Spleen (tissue), 11 donors: ENCODE measurements at regions not wholly inside any gene's neighbourhood (a gene's known extent, or its start where the extent isn't known, plus 50 kb on each side); places are given as distances from the start of the nearest gene placed in this dataset.

Experiments
- DNase-seq: peaks from one replicate; pipeline ENCODE4 v3.0.0-alpha.2; 2020
- H3K27ac ChIP-seq, 8 donors: fragments of 200-600 bp; sonication (generic) in 7 of 8; 1 replicate in 4 of 8; 2 replicates in 4 of 8; pipeline versions ENCODE4 v1.5.0 to v1.8.0; 2016 to 2021; ENCODE audit warnings: inconsistent platforms in 4 of 8, mild to moderate bottlenecking in 4 of 8, moderate library complexity in 1 of 8
- H3K27me3 ChIP-seq, 7 donors: fragments of 200-600 bp; sonication (generic) in 6 of 7; replicated peaks in 1 of 7; 1 replicate in 4 of 7; 2 replicates in 3 of 7; pipeline versions ENCODE4 v1.5.0 to v1.8.0; 2016 to 2021; ENCODE audit warnings: inconsistent platforms in 3 of 7, mild to moderate bottlenecking in 1 of 7
- H3K36me3 ChIP-seq, 6 donors: fragments of 200-600 bp; sonication (generic) in 5 of 6; 1 replicate in 4 of 6; 2 replicates in 2 of 6; pipeline versions ENCODE4 v1.5.0 to v1.8.0; 2016 to 2021; ENCODE audit warnings: inconsistent platforms in 2 of 6
- H3K4me1 ChIP-seq, 6 donors: fragments of 200-600 bp; sonication (generic) in 5 of 6; 1 replicate in 3 of 6; 2 replicates in 3 of 6; pipeline versions ENCODE4 v1.5.0 to v1.8.0; 2016 to 2021; ENCODE audit warnings: inconsistent platforms in 3 of 6
- H3K4me3 ChIP-seq, 8 donors: fragments of 200-600 bp; sonication (generic) in 7 of 8; 1 replicate in 4 of 8; 2 replicates in 4 of 8; pipeline versions ENCODE4 v1.5.0 to v1.8.0; 2016 to 2021; ENCODE audit warnings: inconsistent platforms in 4 of 8, mild to moderate bottlenecking in 4 of 8, moderate library complexity in 2 of 8
- H3K9me3 ChIP-seq, 8 donors: fragments of 200-600 bp; sonication (generic) in 7 of 8; 1 replicate in 4 of 8; 2 replicates in 4 of 8; pipeline versions ENCODE4 v1.5.0 to v1.8.0; 2016 to 2021; ENCODE audit warnings: inconsistent platforms in 4 of 8
- CTCF ChIP-seq, 11 experiments: fragments of 200-600 bp in 7 of 11; fragments of 450-650 bp in 4 of 11; sonication (generic) in 4 of 11; IDR thresholded peaks in 8 of 11; conservative IDR thresholded peaks in 3 of 11; 1 replicate in 7 of 11; 2 replicates in 4 of 11; pipeline versions ENCODE4 v1.4.0 to v1.8.0; 2016 to 2021; ENCODE audit warnings: antibody characterized with exemption in 11 of 11, inconsistent platforms in 4 of 11, mild to moderate bottlenecking in 1 of 11
- POLR2A ChIP-seq, 3 donors: fragments of 450-650 bp; IDR thresholded peaks; one replicate each; pipeline ENCODE4 v1.5.1; 2017; ENCODE audit warnings: antibody characterized with exemption in 3 of 3, mild to moderate bottlenecking in 1 of 3
- POLR2AphosphoS5 ChIP-seq, 3 donors: sonication (generic); formaldehyde crosslinking; IDR thresholded peaks; one replicate each; pipeline ENCODE4 v1.5.1; 2017; ENCODE audit warnings: antibody characterized with exemption in 3 of 3
- WGBS, 5 donors: extraction: QIAGEN DNeasy Blood & Tissue Kit in 3 of 5; methylation state at CpG; one replicate each; pipeline versions ENCODE4 v1.1.5 to v1.1.7; 2013 to 2018; 5-methylcytosine and 5-hydroxymethylcytosine counted together
- intact Hi-C: fragments of 100-400 bp; cut with DNase I; formaldehyde crosslinking; loops from one replicate; pipeline ENCODE4 v1.15.0; 2023; ENCODE audit warnings: low total_unique reads
- donor health status: healthy with polysubstance abuse.
- donor health status: DM: no; HTN: no; CAD: no; lungs with moderate emphysema.
- donor health status: DM: no; HTN: no; CAD: no.
- donor health status: Bipolar disorder and iron deficiency.
- donor health status: healthy.
- donor health status: DM: no; HTN: no; CAD: no.
- donor health status: DM: yes; HTN: yes; CAD: no.

- Histone ChIP-seq H3K4me3 (no peak overlapping the region), H3K9me3 (peaks cover 0 to 19% (median 0%) of the 10 kb centered on the region in 8 donors), H3K4me1 (no peaks in the 10 kb centered on the region), H3K27me3 (no peaks in the 10 kb centered on the region), H3K27ac (no peak overlapping the region), H3K36me3 (no peaks in the 10 kb centered on the region)
- intact Hi-C loops, result no loop called here
- DNase-seq, result no peak
- TF ChIP-seq CTCF (IDR thresholded peaks at IDR 0.05 in 8 of 11, conservative IDR thresholded peaks at IDR 0.05 in 3 of 11) (no peak), POLR2A (IDR thresholded peaks at IDR 0.05) (no peak), POLR2AphosphoS5 (IDR thresholded peaks at IDR 0.05) (no peak)
Measured at GRCh38 chr3:80472459-80472858, 704.7 kb upstream of the ROBO1 start.

GRCh38 chr3:80470433-80470832 lies 702.6 kb upstream of the ROBO1 start:
- Histone ChIP-seq H3K36me3 (no peaks in the 10 kb centered on the region), H3K27me3 (no peaks in the 10 kb centered on the region), H3K4me1 (no peaks in the 10 kb centered on the region), H3K9me3 (peaks cover 0 to 25% (median under 1%) of the 10 kb centered on the region in 8 donors), H3K27ac (no peak overlapping the region), H3K4me3 (no peak overlapping the region)
- WGBS, 5 donors, result 67 to 87% (median 76%) methylated on average over 2 of the region's 2 CpGs
- TF ChIP-seq POLR2A (IDR thresholded peaks at IDR 0.05), result no peak
- TF ChIP-seq CTCF (IDR thresholded peaks at IDR 0.05 in 8 of 11, conservative IDR thresholded peaks at IDR 0.05 in 3 of 11), result no peak
- no peak for TF ChIP-seq POLR2AphosphoS5 (IDR thresholded peaks at IDR 0.05)
- no peak for DNase-seq
- intact Hi-C loops, result no loop called here

GRCh38 chr3:80465746-80466145 lies 697.9 kb upstream of the ROBO1 start:
- no peak overlapping the region for H3K4me3 ChIP-seq
- H3K9me3 ChIP-seq, result peaks cover 0 to 19% (median 4%) of the 10 kb centered on the region in 8 donors
- intact Hi-C loops, result no loop called here
- H3K36me3 ChIP-seq, result no peaks in the 10 kb centered on the region
- H3K27me3 ChIP-seq, result no peaks in the 10 kb centered on the region
- H3K4me1 ChIP-seq, result no peaks in the 10 kb centered on the region
- DNase-seq, result no peak
- no peak overlapping the region for H3K27ac ChIP-seq
- WGBS, 5 donors, result 85 to 98% (median 89%) methylated on average over 1 of the region's 1 CpG
- TF ChIP-seq POLR2A (IDR thresholded peaks at IDR 0.05) (no peak), POLR2AphosphoS5 (IDR thresholded peaks at IDR 0.05) (no peak), CTCF (IDR thresholded peaks at IDR 0.05 in 8 of 11, conservative IDR thresholded peaks at IDR 0.05 in 3 of 11) (no peak)

- no peaks in the 10 kb centered on the region for H3K27me3 ChIP-seq
- H3K9me3 ChIP-seq, result no peaks in the 10 kb centered on the region
- TF ChIP-seq POLR2A (IDR thresholded peaks at IDR 0.05) (no peak), CTCF (IDR thresholded peaks at IDR 0.05 in 8 of 11, conservative IDR thresholded peaks at IDR 0.05 in 3 of 11) (no peak), POLR2AphosphoS5 (IDR thresholded peaks at IDR 0.05) (no peak)
- no peaks in the 10 kb centered on the region for H3K4me1 ChIP-seq
- no peak overlapping the region for H3K27ac ChIP-seq
- intact Hi-C loops, result no loop called here
- DNase-seq, result no peak
- no peak overlapping the region for H3K4me3 ChIP-seq
- no peaks in the 10 kb centered on the region for H3K36me3 ChIP-seq
Measured at GRCh38 chr3:80451393-80451792, 683.6 kb upstream of the ROBO1 start.
